Panc1 (cell line): ENCODE measurements at regions not wholly inside any gene's neighbourhood (a gene's known extent, or its start where the extent isn't known, plus 50 kb on each side); places are given as distances from the start of the nearest gene placed in this dataset.

Experiments
- ATAC-seq: fragments of 200-7000 bp; cut with Tn5 transposase; 2 replicates; pipeline ENCODE4 v1.9.1; 2020; ENCODE audit warnings: mild to moderate bottlenecking, moderate library complexity
- BruUV-seq: library from RNA; stranded (reverse); fragments of 400-500 nt; replicated peaks from 2 replicates; lab custom pipeline; 2021; lab: Mats Ljungman, UMichigan
- CTCF ChIA-PET: fragments of 300-600 bp; sonication (Branson Sonifier 250); formaldehyde crosslinking; loops from one replicate; lab custom pipeline; 2022; ENCODE audit warnings: antibody characterized with exemption; lab: Charles Lee
- POLR2A ChIA-PET: fragments of 300-600 bp; sonication (Branson Sonifier 250); formaldehyde crosslinking; loops from one replicate; lab custom pipeline; 2022; ENCODE audit warnings: antibody characterized with exemption; lab: Charles Lee
- DNase-seq: peaks from one replicate; pipeline ENCODE4 v3.0.0-alpha.2; 2010; ENCODE audit warnings: low read depth, low spot score
- H3K27ac ChIP-seq: 2 replicates; pipeline ENCODE4 v1.5.1; 2011; ENCODE audit warnings: mild to moderate bottlenecking, low read length, inconsistent platforms
- H3K27me3 ChIP-seq: fragments of 200-500 bp; sonication (Bioruptor generic); 2 replicates; pipeline ENCODE4 v1.6.0; 2014; ENCODE audit warnings: low read length, inconsistent platforms; ENCODE audit not compliant: control insufficient read depth, insufficient read depth
- H3K36me3 ChIP-seq: fragments of 200-500 bp; sonication (Bioruptor generic); 2 replicates; pipeline ENCODE4 v1.5.1; 2014; ENCODE audit warnings: inconsistent platforms, mild to moderate bottlenecking, low read length, moderate library complexity; ENCODE audit not compliant: control insufficient read depth, insufficient read depth
- H3K4me1 ChIP-seq: 2 replicates; pipeline ENCODE4 v1.5.1; 2011; ENCODE audit warnings: inconsistent platforms, mild to moderate bottlenecking, low read length, moderate library complexity; ENCODE audit not compliant: control insufficient read depth, insufficient read depth
- H3K4me3 ChIP-seq, 2 experiments: 2 replicates each; pipeline ENCODE4 v1.5.1; 2011 to 2012; ENCODE audit warnings: low read depth in 2 of 2, low read length in 2 of 2, mild to moderate bottlenecking in 2 of 2, inconsistent platforms in 1 of 2, moderate library complexity in 1 of 2
- H3K9me3 ChIP-seq: fragments of 200-500 bp; sonication (Bioruptor generic); 2 replicates; pipeline ENCODE4 v1.5.1; 2014; ENCODE audit warnings: low read depth, mild to moderate bottlenecking, inconsistent platforms, low read length, moderate library complexity; ENCODE audit not compliant: control insufficient read depth, insufficient read depth
- CTCF ChIP-seq: fragments of 450-650 bp; IDR thresholded peaks from 2 replicates; pipeline ENCODE4 v1.5.1; 2017; ENCODE audit warnings: mild to moderate bottlenecking
- POLR2AphosphoS5 ChIP-seq: IDR thresholded peaks from 2 replicates; pipeline ENCODE4 v1.6.1; 2012; ENCODE audit warnings: mild to moderate bottlenecking, low read depth, low read length, moderate library complexity
- REST ChIP-seq, 2 experiments: IDR thresholded peaks; 2 replicates each; pipeline ENCODE4 v1.6.1; 2011 to 2012; ENCODE audit warnings: low read depth in 2 of 2, control low read depth in 1 of 2, low read length in 1 of 2, mild to moderate bottlenecking in 1 of 2, moderate library complexity in 1 of 2; ENCODE audit not compliant: insufficient read depth in 1 of 2
- SIN3A ChIP-seq: IDR thresholded peaks from 2 replicates; pipeline ENCODE4 v1.6.1; 2012; ENCODE audit warnings: low read depth, mild to moderate bottlenecking, low read length, moderate library complexity, borderline replicate concordance; ENCODE audit not compliant: insufficient read depth
- TCF7L2 ChIP-seq: IDR thresholded peaks from 2 replicates; pipeline ENCODE4 v1.6.1; 2011; ENCODE audit warnings: mild to moderate bottlenecking, low read depth, low read length, inconsistent platforms
- in situ Hi-C: cut with HindIII; loops from 2 replicates; pipeline ENCODE4 v1.10.0; 2016; ENCODE audit warnings: low sequenced_read_pairs, low pct_unique_long_range_greater_than_20kb
- intact Hi-C: fragments of 100-400 bp; cut with micrococcal nuclease; formaldehyde crosslinking; loops from one replicate; pipeline ENCODE4 v1.10.0; 2022; ENCODE audit not compliant: unreplicated experiment

GRCh38 chr4:13988353-13989305 lies 361.1 kb upstream of the BOD1L1 start:
- CTCF ChIA-PET = no interaction called here
- TF ChIP-seq REST (IDR thresholded peaks at IDR 0.05; ENCODE audit: insufficient read depth in 1 of 2, low read depth in 2 of 2, low read length in 1 of 2) = no peak
- no peak for TF ChIP-seq POLR2AphosphoS5
- TF ChIP-seq SIN3A = no peak
- no peak for TF ChIP-seq CTCF
- no peaks in the 10 kb centered on the region for H3K9me3 ChIP-seq
- no peak overlapping the region for H3K4me3 ChIP-seq
- no peaks in the 10 kb centered on the region for H3K27me3 ChIP-seq
- no peaks in the 10 kb centered on the region for H3K4me1 ChIP-seq
- intact Hi-C loops (no loop called here), in situ Hi-C loops (no loop called here)
- H3K27ac ChIP-seq = no peak overlapping the region
- BruUV-seq = no TSS peak
- no peaks in the 10 kb centered on the region for H3K36me3 ChIP-seq
- ATAC-seq (no peak), DNase-seq (no peak)
- POLR2A ChIA-PET = no interaction called here

GRCh38 chr4:13989501-13989900 lies 362.0 kb upstream of the BOD1L1 start:
- H3K4me3 ChIP-seq = no peak overlapping the region
- in situ Hi-C loops (no loop called here), intact Hi-C loops (no loop called here)
- CTCF ChIA-PET = no interaction called here
- no peaks in the 10 kb centered on the region for H3K9me3 ChIP-seq
- H3K4me1 ChIP-seq = no peaks in the 10 kb centered on the region
- no peaks in the 10 kb centered on the region for H3K27me3 ChIP-seq
- ATAC-seq = no peak
- H3K36me3 ChIP-seq = no peaks in the 10 kb centered on the region
- TF ChIP-seq POLR2AphosphoS5 (no peak), SIN3A (no peak), TCF7L2 (no peak), CTCF (no peak), REST (IDR thresholded peaks at IDR 0.05; ENCODE audit: insufficient read depth in 1 of 2, low read depth in 2 of 2, low read length in 1 of 2) (no peak)
- no TSS peak for BruUV-seq
- POLR2A ChIA-PET = interaction anchor here (0.6 kb wide), 1 partner anchor 184 kb away, joined by 3 read pairs; no protein-coding TSS in a partner anchor
- H3K27ac ChIP-seq = no peak overlapping the region
- DNase-seq = no peak
